Neuronal stem cell (in vitro differentiated cells): ENCODE measurements at regions not wholly inside any gene's neighbourhood (a gene's known extent, or its start where the extent isn't known, plus 50 kb on each side); places are given as distances from the start of the nearest gene placed in this dataset.
A peak's percentile ranks its signal among the peaks of the same experiment; 100 is the strongest.

Experiments used
- DNase-seq: peaks from one replicate; pipeline ENCODE4 v3.0.0-alpha.2; 2013; ENCODE audit warnings: low spot score
- H2AFZ ChIP-seq: one replicate; pipeline ENCODE4 v1.6.1; 2013; ENCODE audit warnings: mild to moderate bottlenecking, low read length, inconsistent platforms
- H2AK5ac ChIP-seq: 2 replicates; pipeline ENCODE4 v1.6.1; 2013; ENCODE audit warnings: low read depth, mild to moderate bottlenecking, inconsistent platforms, low read length, moderate library complexity, mixed read lengths
- H2BK120ac ChIP-seq: 2 replicates; pipeline ENCODE4 v1.6.1; 2013; ENCODE audit warnings: low read depth, mild to moderate bottlenecking, inconsistent platforms, low read length, moderate library complexity, mixed read lengths
- H2BK12ac ChIP-seq: one replicate; pipeline ENCODE4 v1.6.1; 2013; ENCODE audit warnings: low read length, inconsistent platforms
- H2BK15ac ChIP-seq: 2 replicates; pipeline ENCODE4 v1.6.1; 2013; ENCODE audit warnings: mild to moderate bottlenecking, low read length, inconsistent platforms, mixed read lengths
- H2BK5ac ChIP-seq: one replicate; pipeline ENCODE4 v1.6.1; 2013; ENCODE audit warnings: inconsistent platforms, mild to moderate bottlenecking, low read length, moderate library complexity
- H3K14ac ChIP-seq: one replicate; pipeline ENCODE4 v1.6.1; 2013; ENCODE audit warnings: low read length, inconsistent platforms
- H3K18ac ChIP-seq: 2 replicates; pipeline ENCODE4 v1.6.1; 2013; ENCODE audit warnings: low read length, inconsistent platforms
- H3K23ac ChIP-seq: 2 replicates; pipeline ENCODE4 v1.6.1; 2013; ENCODE audit warnings: low read depth, mild to moderate bottlenecking, mixed read lengths, low read length, inconsistent platforms; ENCODE audit not compliant: poor library complexity
- H3K27ac ChIP-seq: replicated peaks from 3 replicates; pipeline ENCODE4 v1.5.1; 2013; ENCODE audit warnings: low read length, inconsistent platforms
- H3K27me3 ChIP-seq, 3 experiments: 2 replicates each; pipeline ENCODE4 v1.6.1; 2013; ENCODE audit warnings: low read length in 3 of 3, mild to moderate bottlenecking in 2 of 3, inconsistent platforms in 1 of 3, low read depth in 1 of 3, mixed read lengths in 1 of 3, moderate library complexity in 1 of 3; ENCODE audit not compliant: control insufficient read depth in 3 of 3, insufficient read depth in 3 of 3
- H3K36me3 ChIP-seq, 2 donors: replicated peaks in 1 of 2; 2 replicates each; pipeline ENCODE4 v1.6.1; 2013; ENCODE audit warnings: low read length in 2 of 2; ENCODE audit not compliant: control insufficient read depth in 2 of 2, insufficient read depth in 2 of 2
- H3K4ac ChIP-seq: 2 replicates; pipeline ENCODE4 v1.6.1; 2013; ENCODE audit warnings: inconsistent platforms, mild to moderate bottlenecking, low read length, moderate library complexity
- H3K4me1 ChIP-seq, 2 donors: 1 replicate in 1 of 2; 2 replicates in 1 of 2; pipeline ENCODE4 v1.6.1; 2013; ENCODE audit warnings: low read length in 2 of 2, low read depth in 1 of 2; ENCODE audit not compliant: control insufficient read depth in 2 of 2, insufficient read depth in 1 of 2
- H3K4me2 ChIP-seq: one replicate; pipeline ENCODE4 v1.6.1; 2013; ENCODE audit warnings: mild to moderate bottlenecking, low read length, inconsistent platforms; ENCODE audit not compliant: insufficient read depth, poor library complexity, severe bottlenecking
- H3K4me3 ChIP-seq, 2 donors: 2 replicates each; pipeline ENCODE4 v1.5.1; 2013; ENCODE audit warnings: low read length in 2 of 2, mild to moderate bottlenecking in 2 of 2, inconsistent platforms in 1 of 2, moderate library complexity in 1 of 2
- H3K79me1 ChIP-seq: one replicate; pipeline ENCODE4 v1.6.1; 2013; ENCODE audit warnings: low read depth, mild to moderate bottlenecking, inconsistent platforms, low read length, moderate library complexity
- H3K9ac ChIP-seq: one replicate; pipeline ENCODE4 v1.6.1; 2013; ENCODE audit warnings: mild to moderate bottlenecking, low read depth, low read length, inconsistent platforms; ENCODE audit not compliant: poor library complexity
- H3K9me3 ChIP-seq, 2 donors: replicated peaks in 1 of 2; 2 replicates each; pipeline versions ENCODE3 to v1.6.1; 2013; ENCODE audit warnings: low read length in 2 of 2, mild to moderate bottlenecking in 2 of 2, inconsistent platforms in 1 of 2, low read depth in 1 of 2, mixed read lengths in 1 of 2, moderate library complexity in 1 of 2; ENCODE audit not compliant: control insufficient read depth in 2 of 2, insufficient read depth in 1 of 2
- H4K8ac ChIP-seq: one replicate; pipeline ENCODE4 v1.6.1; 2013; ENCODE audit warnings: low read depth, mild to moderate bottlenecking, inconsistent platforms, low read length, moderate library complexity
- H4K91ac ChIP-seq: one replicate; pipeline ENCODE4 v1.6.1; 2013; ENCODE audit warnings: low read length, low read depth, mild to moderate bottlenecking, inconsistent platforms; ENCODE audit not compliant: poor library complexity
- WGBS, 2 donors: extraction: QIAGEN DNeasy Blood & Tissue Kit; methylation state at CpG; one replicate each; pipeline ENCODE4 v1.1.7; 2013; ENCODE audit warnings: missing lambda C conversion rate in 2 of 2, mixed read lengths in 1 of 2; ENCODE audit not compliant: insufficient read length in 2 of 2, insufficient replicate concordance in 1 of 2; ENCODE audit errors: extremely low coverage in 2 of 2; 5-methylcytosine and 5-hydroxymethylcytosine counted together

- Histone ChIP-seq H4K91ac (no peak overlapping the region), H3K4me3 (no peak overlapping the region), H3K4me1 (peaks cover 15 to 29% of the 10 kb centered on the region in 2 donors), H4K8ac (no peak overlapping the region), H2BK5ac (no peak overlapping the region), H3K36me3 (no peaks in the 10 kb centered on the region), H3K4me2 (no peak overlapping the region), H2BK12ac (no peak overlapping the region), H2BK15ac (no peak overlapping the region), H2AK5ac (no peak overlapping the region), H3K27ac (peak overlapping the region; percentile 70), H2BK120ac (no peak overlapping the region), H2AFZ (no peak overlapping the region), H3K27me3 (no peaks in the 10 kb centered on the region), H3K9ac (no peak overlapping the region), H3K18ac (no peak overlapping the region), H3K9me3 (peaks cover 6 to 26% of the 10 kb centered on the region in 2 donors), H3K23ac (no peak overlapping the region), H3K79me1 (no peaks in the 10 kb centered on the region), H3K14ac (no peak overlapping the region), H3K4ac (no peak overlapping the region)
- WGBS, 2 donors, result no CpG with 5 or more reads among the region's 8 CpGs
- DNase-seq, result peak; percentile 82
Observed at GRCh38 chr16:54375071-54375470, 88.5 kb upstream of the IRX3 start.

- H3K4me3 ChIP-seq, result no peak overlapping the region
- H2BK15ac ChIP-seq, result no peak overlapping the region
- H3K36me3 ChIP-seq, result no peaks in the 10 kb centered on the region
- no peak overlapping the region for H3K18ac ChIP-seq
- H2AFZ ChIP-seq, result no peak overlapping the region
- no peak overlapping the region for H3K4ac ChIP-seq
- no peak overlapping the region for H3K23ac ChIP-seq
- H4K8ac ChIP-seq, result no peak overlapping the region
- no peak overlapping the region for H3K14ac ChIP-seq
- DNase-seq, result peak; percentile 9
- no peak overlapping the region for H3K9ac ChIP-seq
- H3K9me3 ChIP-seq, result peaks cover 5 to 19% of the 10 kb centered on the region in 2 donors
- H3K4me2 ChIP-seq, result no peak overlapping the region
- no CpG with 5 or more reads among the region's 27 CpGs for WGBS, 2 donors
- no peak overlapping the region for H2BK120ac ChIP-seq
- H3K4me1 ChIP-seq, result peaks cover 15 to 29% of the 10 kb centered on the region in 2 donors
- H3K27ac ChIP-seq, result no peak overlapping the region
- no peaks in the 10 kb centered on the region for H3K79me1 ChIP-seq
- no peak overlapping the region for H4K91ac ChIP-seq
- H2BK12ac ChIP-seq, result peak overlapping the region; percentile 59
- no peaks in the 10 kb centered on the region for H3K27me3 ChIP-seq
- H2AK5ac ChIP-seq, result peak overlapping the region; percentile 14
- no peak overlapping the region for H2BK5ac ChIP-seq
Observed at GRCh38 chr16:54373534-54374520, 87.2 kb upstream of the IRX3 start.

GRCh38 chr16:54370278-54371040, 83.9 kb upstream of the IRX3 start:
- Histone ChIP-seq H3K18ac (peak overlapping the region; percentile 85), H3K4me2 (no peak overlapping the region), H3K4me3 (no peak overlapping the region), H3K23ac (no peak overlapping the region), H3K79me1 (no peaks in the 10 kb centered on the region), H3K4me1 (peaks cover 14 to 29% of the 10 kb centered on the region in 2 donors), H3K9me3 (no peaks in the 10 kb centered on the region), H4K8ac (peak overlapping the region; percentile 57), H3K4ac (no peak overlapping the region), H3K36me3 (no peaks in the 10 kb centered on the region), H2BK15ac (peak overlapping the region; percentile 40), H3K14ac (no peak overlapping the region), H2BK5ac (peak overlapping the region; percentile 15), H3K27ac (no peak overlapping the region), H4K91ac (no peak overlapping the region), H2BK120ac (peak overlapping the region; percentile 28), H2AFZ (peak overlapping the region; percentile 90), H2AK5ac (peak overlapping the region; percentile 21), H2BK12ac (peak overlapping the region; percentile 86), H3K9ac (no peak overlapping the region), H3K27me3 (peaks cover 0 to 2% (median 0%) of the 10 kb centered on the region in 3 experiments)
- WGBS, 2 donors, result no CpG with 5 or more reads among the region's 29 CpGs
- DNase-seq, result no peak

GRCh38 chr16:54369861-54370260, 83.3 kb upstream of the IRX3 start:
- no peak overlapping the region for H4K91ac ChIP-seq
- H2AK5ac ChIP-seq, result no peak overlapping the region
- no peak overlapping the region for H3K23ac ChIP-seq
- no peaks in the 10 kb centered on the region for H3K79me1 ChIP-seq
- H2BK120ac ChIP-seq, result no peak overlapping the region
- no peak overlapping the region for H2BK5ac ChIP-seq
- H3K9me3 ChIP-seq, result no peaks in the 10 kb centered on the region
- no peak overlapping the region for H3K4me2 ChIP-seq
- no peak overlapping the region for H4K8ac ChIP-seq
- no peak overlapping the region for H3K27ac ChIP-seq
- DNase-seq, result no peak
- no peaks in the 10 kb centered on the region for H3K36me3 ChIP-seq
- H3K18ac ChIP-seq, result no peak overlapping the region
- WGBS, 2 donors, result no CpG with 5 or more reads among the region's 8 CpGs
- H2AFZ ChIP-seq, result no peak overlapping the region
- H2BK12ac ChIP-seq, result no peak overlapping the region
- no peak overlapping the region for H3K4me3 ChIP-seq
- H3K4me1 ChIP-seq, result peaks cover 11 to 26% of the 10 kb centered on the region in 2 donors
- H3K14ac ChIP-seq, result no peak overlapping the region
- H3K27me3 ChIP-seq, result peaks cover 0 to 2% (median 0%) of the 10 kb centered on the region in 3 experiments
- H3K9ac ChIP-seq, result no peak overlapping the region
- H3K4ac ChIP-seq, result no peak overlapping the region
- H2BK15ac ChIP-seq, result no peak overlapping the region
